Prostate gland (tissue), 2 donors: ENCODE measurements at regions not wholly inside any gene's neighbourhood (a gene's known extent, or its start where the extent isn't known, plus 50 kb on each side); places are given as distances from the start of the nearest gene placed in this dataset.
A peak's percentile ranks its signal among the peaks of the same experiment; 100 is the strongest.

ENCODE experiments used
- DNase-seq: peaks from one replicate; pipeline ENCODE4 v3.0.0-alpha.2; 2019; ENCODE audit warnings: low spot score
- H3K27ac ChIP-seq, 2 donors: fragments of 200-600 bp; sonication (generic); 2 replicates each; pipeline ENCODE4 v1.5.1; 2017 to 2019
- H3K27me3 ChIP-seq: fragments of 200-600 bp; sonication (generic); replicated peaks from 2 replicates; pipeline ENCODE4 v1.5.1; 2019; ENCODE audit not compliant: insufficient read depth
- H3K36me3 ChIP-seq, 2 donors: fragments of 200-600 bp; sonication (generic); 1 replicate in 1 of 2; 2 replicates in 1 of 2; pipeline versions ENCODE4 v1.5.1 to v1.8.1; 2017 to 2019
- H3K4me1 ChIP-seq: fragments of 200-600 bp; sonication (generic); replicated peaks from 2 replicates; pipeline ENCODE4 v1.5.1; 2019
- H3K4me3 ChIP-seq, 2 donors: fragments of 200-600 bp; sonication (generic); 2 replicates each; pipeline ENCODE4 v1.5.1; 2017 to 2019
- H3K9me3 ChIP-seq: fragments of 200-600 bp; sonication (generic); 2 replicates; pipeline ENCODE4 v1.5.1; 2017
- POLR2A ChIP-seq: fragments of 450-650 bp; IDR thresholded peaks from one replicate; pipeline ENCODE4 v1.6.1; 2016; ENCODE audit warnings: antibody characterized with exemption, mild to moderate bottlenecking
- POLR2AphosphoS5 ChIP-seq: sonication (generic); formaldehyde crosslinking; IDR thresholded peaks from one replicate; pipeline ENCODE4 v1.6.1; 2017; ENCODE audit warnings: antibody characterized with exemption
- WGBS: methylation state at CpG from one replicate; pipeline ENCODE4 v1.1.5; 2018; 5-methylcytosine and 5-hydroxymethylcytosine counted together
- intact Hi-C: fragments of 100-400 bp; cut with DNase I; formaldehyde crosslinking; loops from one replicate; pipeline ENCODE4 v1.14.2; 2022
- TF ChIP-seq, protein P1 (sequence below), 4 experiments: fragments of 200-600 bp in 2 of 4; fragments of 450-650 bp in 2 of 4; sonication (generic) in 2 of 4; IDR thresholded peaks; 1 replicate in 3 of 4; 2 replicates in 1 of 4; pipeline ENCODE4 v1.5.1; 2016 to 2019; ENCODE audit warnings: antibody characterized with exemption in 4 of 4, mild to moderate bottlenecking in 2 of 4, moderate library complexity in 2 of 4

DNA sequence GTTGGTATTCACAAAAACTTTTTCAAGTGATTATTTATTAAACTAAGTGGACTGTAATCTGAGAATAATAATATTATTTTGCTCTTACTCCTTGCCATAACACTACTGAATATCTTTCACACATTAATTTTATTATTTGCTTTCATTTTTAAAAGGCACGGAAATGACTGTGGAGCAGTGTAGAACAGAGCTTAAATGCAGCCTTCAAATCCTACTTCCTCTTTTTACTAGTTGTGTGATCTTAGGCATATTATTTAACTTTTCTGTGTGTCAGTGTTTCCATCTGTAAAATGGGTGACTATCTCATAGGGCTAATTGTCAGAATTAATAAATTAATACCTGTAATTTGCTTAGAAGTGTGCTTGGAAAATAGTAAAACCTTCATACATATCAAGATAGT is 55.5 kb upstream of the SLC8A1 start:
- Histone ChIP-seq H3K4me3 (no peak overlapping the region), H3K27me3 (no peaks in the 10 kb centered on the region), H3K4me1 (no peaks in the 10 kb centered on the region), H3K9me3 (no peaks in the 10 kb centered on the region), H3K36me3 (no peaks in the 10 kb centered on the region), H3K27ac (no peak overlapping the region)
- TF ChIP-seq POLR2AphosphoS5 (no peak), POLR2A (no peak)
- TF ChIP-seq, protein P1, sequence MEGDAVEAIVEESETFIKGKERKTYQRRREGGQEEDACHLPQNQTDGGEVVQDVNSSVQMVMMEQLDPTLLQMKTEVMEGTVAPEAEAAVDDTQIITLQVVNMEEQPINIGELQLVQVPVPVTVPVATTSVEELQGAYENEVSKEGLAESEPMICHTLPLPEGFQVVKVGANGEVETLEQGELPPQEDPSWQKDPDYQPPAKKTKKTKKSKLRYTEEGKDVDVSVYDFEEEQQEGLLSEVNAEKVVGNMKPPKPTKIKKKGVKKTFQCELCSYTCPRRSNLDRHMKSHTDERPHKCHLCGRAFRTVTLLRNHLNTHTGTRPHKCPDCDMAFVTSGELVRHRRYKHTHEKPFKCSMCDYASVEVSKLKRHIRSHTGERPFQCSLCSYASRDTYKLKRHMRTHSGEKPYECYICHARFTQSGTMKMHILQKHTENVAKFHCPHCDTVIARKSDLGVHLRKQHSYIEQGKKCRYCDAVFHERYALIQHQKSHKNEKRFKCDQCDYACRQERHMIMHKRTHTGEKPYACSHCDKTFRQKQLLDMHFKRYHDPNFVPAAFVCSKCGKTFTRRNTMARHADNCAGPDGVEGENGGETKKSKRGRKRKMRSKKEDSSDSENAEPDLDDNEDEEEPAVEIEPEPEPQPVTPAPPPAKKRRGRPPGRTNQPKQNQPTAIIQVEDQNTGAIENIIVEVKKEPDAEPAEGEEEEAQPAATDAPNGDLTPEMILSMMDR (IDR thresholded peaks at IDR 0.05): no peak
- DNase-seq: no peak
- intact Hi-C loops: no loop called here
- 63% methylated on average over 1 of the region's 1 CpG for WGBS

DNA sequence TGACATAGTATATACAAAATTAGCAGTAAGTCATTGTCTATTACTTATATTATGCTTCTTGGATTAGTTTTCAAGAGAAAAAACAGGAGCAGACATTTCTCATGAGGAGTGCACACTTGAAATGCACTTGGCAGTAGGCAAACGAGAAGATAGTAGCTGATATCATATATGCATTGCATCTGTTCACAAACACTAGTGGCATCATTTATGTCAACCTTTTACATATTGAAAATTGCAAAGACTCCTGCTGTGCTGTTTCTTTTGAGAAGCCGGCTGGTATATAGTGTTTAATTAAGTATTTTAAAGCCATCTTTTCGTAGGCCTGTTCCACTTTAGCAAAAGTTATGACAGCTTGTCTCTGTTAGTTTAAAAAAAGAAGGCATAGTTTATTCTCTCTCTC is 58.4 kb upstream of the SLC8A1 start:
- Histone ChIP-seq H3K36me3 (no peaks in the 10 kb centered on the region), H3K4me3 (no peak overlapping the region), H3K27me3 (no peaks in the 10 kb centered on the region), H3K27ac (no peak overlapping the region), H3K4me1 (no peaks in the 10 kb centered on the region), H3K9me3 (no peaks in the 10 kb centered on the region)
- WGBS: 65% methylated on average over 3 of the region's 3 CpGs
- intact Hi-C loops: loop anchor here (5.0 kb wide), 1 partner anchor 223 kb away; no protein-coding TSS in a partner anchor
- no peak for TF ChIP-seq POLR2A
- no peak for TF ChIP-seq POLR2AphosphoS5
- TF ChIP-seq, protein P1 (IDR thresholded peaks at IDR 0.05): no peak
- no peak for DNase-seq

DNA sequence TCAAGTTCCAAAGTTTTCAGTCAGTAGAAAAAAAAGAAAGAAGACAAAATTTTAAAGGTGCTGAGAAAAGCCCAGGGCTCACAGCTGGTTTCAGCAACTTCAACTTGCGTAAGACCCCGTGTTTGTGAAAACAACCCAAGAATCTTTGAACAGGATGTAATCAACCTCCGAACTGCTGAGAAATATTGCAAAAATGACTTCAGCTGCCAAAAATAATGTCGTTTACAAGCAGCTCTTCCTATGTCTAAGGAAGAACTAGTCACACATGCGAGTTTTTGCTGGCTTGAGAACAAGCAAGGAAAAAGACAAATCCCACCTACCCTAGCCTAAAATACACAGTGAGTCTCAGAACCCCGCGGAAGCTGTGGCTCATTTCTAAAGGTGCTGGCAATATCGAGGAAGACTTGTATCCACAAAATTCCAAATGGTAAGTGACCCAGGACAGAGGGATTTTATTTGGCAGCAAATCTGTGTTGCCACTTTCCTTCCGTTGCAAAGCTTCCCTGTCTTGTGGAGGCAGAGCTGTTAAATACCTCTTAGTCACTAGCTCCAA is 59.8 kb upstream of the SLC8A1 start:
- Histone ChIP-seq H3K27me3 (no peaks in the 10 kb centered on the region), H3K36me3 (no peaks in the 10 kb centered on the region), H3K4me1 (no peaks in the 10 kb centered on the region), H3K27ac (peak overlapping the region; percentile 13 to 46), H3K4me3 (peak overlapping the region; percentile 15 to 20), H3K9me3 (no peaks in the 10 kb centered on the region)
- intact Hi-C loops: loop anchor here (5.0 kb wide), 1 partner anchor 224 kb away; no protein-coding TSS in a partner anchor
- peak; percentile 4 for DNase-seq
- TF ChIP-seq, protein P1 (IDR thresholded peaks at IDR 0.05): no peak
- TF ChIP-seq POLR2AphosphoS5 (peak; percentile 23), POLR2A (no peak)
- WGBS: 12% methylated on average over 9 of the region's 9 CpGs

DNA sequence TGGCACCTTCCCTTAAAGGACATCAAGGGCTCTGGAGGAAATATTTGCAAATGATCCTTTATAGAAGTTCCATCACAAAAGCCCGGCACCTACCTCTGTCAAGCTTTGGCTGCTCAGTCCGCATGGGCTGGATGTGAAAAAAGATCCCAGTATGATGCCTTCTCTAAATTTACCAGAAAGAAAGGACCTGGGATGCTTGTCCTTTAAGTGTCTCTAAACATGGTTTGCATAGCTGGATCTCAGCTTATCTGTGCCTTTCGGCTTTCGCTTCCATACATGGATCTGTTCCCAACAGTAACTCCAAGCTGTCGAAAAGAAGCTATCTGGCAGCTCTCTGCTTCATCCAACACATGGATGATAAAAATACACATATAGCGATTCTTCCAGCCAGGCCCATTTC is 60.4 kb upstream of the SLC8A1 start:
- intact Hi-C loops: loop anchor here (5.0 kb wide), 1 partner anchor 225 kb away; no protein-coding TSS in a partner anchor
- Histone ChIP-seq H3K4me3 (peak overlapping the region in 1 of 2 donors; percentile 20), H3K27ac (peak overlapping the region; percentile 13 to 46), H3K9me3 (no peaks in the 10 kb centered on the region), H3K36me3 (no peaks in the 10 kb centered on the region), H3K4me1 (no peaks in the 10 kb centered on the region), H3K27me3 (no peaks in the 10 kb centered on the region)
- WGBS: 46% methylated on average over 6 of the region's 6 CpGs
- DNase-seq: no peak
- no peak for TF ChIP-seq POLR2A
- TF ChIP-seq, protein P1 (IDR thresholded peaks at IDR 0.05): no peak
- TF ChIP-seq POLR2AphosphoS5: no peak

DNA sequence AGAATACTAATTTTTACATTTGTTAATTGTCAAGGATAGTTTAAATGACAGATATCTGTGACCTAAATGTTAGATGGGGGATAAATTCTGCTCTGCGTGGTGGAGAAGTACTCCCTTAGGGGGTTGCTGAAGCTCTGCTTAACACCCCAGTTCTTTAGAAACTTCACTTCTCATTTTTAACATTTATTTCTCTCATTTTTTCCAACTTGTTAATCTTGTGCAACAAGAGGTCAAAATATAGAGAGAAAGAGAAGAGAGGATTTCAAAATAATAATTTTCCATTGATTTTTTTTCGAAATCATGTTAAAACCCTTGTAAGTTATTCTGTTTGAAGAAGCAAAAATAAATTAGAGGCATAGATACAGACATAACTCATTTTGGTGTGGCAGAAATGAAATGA is 61.3 kb upstream of the SLC8A1 start:
- Histone ChIP-seq H3K27me3 (no peaks in the 10 kb centered on the region), H3K4me3 (no peak overlapping the region), H3K4me1 (no peaks in the 10 kb centered on the region), H3K27ac (no peak overlapping the region), H3K36me3 (no peaks in the 10 kb centered on the region), H3K9me3 (no peaks in the 10 kb centered on the region)
- TF ChIP-seq POLR2AphosphoS5 (no peak), POLR2A (no peak)
- TF ChIP-seq, protein P1 (IDR thresholded peaks at IDR 0.05): no peak
- no peak for DNase-seq
- 80% methylated on average over 2 of the region's 2 CpGs for WGBS
- intact Hi-C loops: loop anchor here (5.0 kb wide), 1 partner anchor 226 kb away; no protein-coding TSS in a partner anchor
